Activated CD8-positive, alpha-beta T cell treated with anti-CD3 and anti-CD28 coated beads, Interleukin-2, amount 10 ng/mL, durations not matched to agents 7 days and 5 days (primary cell): ENCODE measurements at regions not wholly inside any gene's neighbourhood (a gene's known extent, or its start where the extent isn't known, plus 50 kb on each side); places are given as distances from the start of the nearest gene placed in this dataset.
"Not testable (repeated sequence)": the region's sequence is repeated elsewhere in the genome, so short reads cannot be mapped to it uniquely, and the experiment has no call there.

ENCODE experiments used
- ATAC-seq: fragments of 150-1000 bp; cut with Tn5 transposase; one replicate; pipeline ENCODE4 v1.10.0; 2021; ENCODE audit warnings: moderate library complexity
- CTCF ChIA-PET: fragments of 350-600 bp; sonication (Branson Sonifier 250); formaldehyde crosslinking; loops from one replicate; lab custom pipeline; 2021; ENCODE audit warnings: antibody characterized with exemption; lab: Charles Lee
- POLR2A ChIA-PET: fragments of 350-600 bp; sonication (Branson Sonifier 250); formaldehyde crosslinking; loops from one replicate; lab custom pipeline; 2021; ENCODE audit warnings: antibody characterized with exemption; lab: Charles Lee
- DNase-seq: peaks from one replicate; pipeline ENCODE4 v3.0.0-alpha.2; 2020
- H3K27ac Mint-ChIP-seq: one replicate; pipeline ENCODE4 v1.8.0; 2021; ENCODE audit warnings: mild to moderate bottlenecking, mixed read lengths
- H3K27me3 Mint-ChIP-seq: one replicate; pipeline ENCODE4 v1.8.0; 2021; ENCODE audit warnings: low read depth, mixed read lengths
- H3K36me3 Mint-ChIP-seq: one replicate; pipeline ENCODE4 v1.8.0; 2021; ENCODE audit warnings: low read depth, mixed read lengths
- H3K4me1 Mint-ChIP-seq: one replicate; pipeline ENCODE4 v1.8.0; 2021; ENCODE audit warnings: low read depth, mixed read lengths
- H3K4me3 Mint-ChIP-seq: one replicate; pipeline ENCODE4 v1.8.0; 2021; ENCODE audit warnings: mild to moderate bottlenecking, mixed read lengths
- H3K9me3 Mint-ChIP-seq: one replicate; pipeline ENCODE4 v1.8.0; 2022; ENCODE audit warnings: mixed read lengths; ENCODE audit not compliant: insufficient read depth

DNA sequence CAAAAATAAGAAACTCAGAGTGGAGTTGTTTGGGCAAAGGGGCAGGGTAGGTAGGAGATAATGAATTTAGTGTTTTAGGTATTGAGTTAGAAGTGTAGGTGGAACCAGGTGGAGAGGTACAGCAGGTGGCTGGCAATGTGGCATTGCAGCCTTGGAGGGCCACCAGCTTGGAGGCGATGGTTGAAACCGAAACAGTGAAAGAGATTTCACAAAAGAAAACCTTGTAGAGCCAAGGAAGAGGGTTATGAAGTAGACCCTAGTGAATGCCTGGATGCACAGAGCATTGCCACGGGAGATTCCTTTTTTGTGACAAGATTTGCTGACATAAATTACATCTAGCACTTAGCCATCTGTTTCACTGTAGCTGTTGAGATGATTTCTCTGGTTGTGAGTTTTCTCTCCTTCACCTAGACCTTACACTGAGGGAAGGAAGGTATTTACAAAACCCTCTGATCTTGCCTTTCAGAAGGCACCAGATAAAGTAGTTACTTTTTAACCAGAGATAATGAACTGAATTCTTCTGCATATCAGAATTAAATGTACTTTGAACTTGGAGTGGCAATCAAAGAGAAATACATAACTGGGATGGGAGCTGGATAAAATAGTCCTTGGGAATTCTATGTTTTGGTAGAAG lies 104.1 kb upstream of the CASK start:
- Mint-ChIP-seq H3K36me3 (peaks cover 5% of the 10 kb centered on the region), H3K27me3 (no peaks in the 10 kb centered on the region), H3K9me3 (no peaks in the 10 kb centered on the region), H3K4me3 (no peak overlapping the region), H3K4me1 (no peaks in the 10 kb centered on the region), H3K27ac (no peak overlapping the region)
- ChIA-PET CTCF (no interaction called here), POLR2A (no interaction called here)
- no peak for ATAC-seq
- DNase-seq, result no peak

DNA sequence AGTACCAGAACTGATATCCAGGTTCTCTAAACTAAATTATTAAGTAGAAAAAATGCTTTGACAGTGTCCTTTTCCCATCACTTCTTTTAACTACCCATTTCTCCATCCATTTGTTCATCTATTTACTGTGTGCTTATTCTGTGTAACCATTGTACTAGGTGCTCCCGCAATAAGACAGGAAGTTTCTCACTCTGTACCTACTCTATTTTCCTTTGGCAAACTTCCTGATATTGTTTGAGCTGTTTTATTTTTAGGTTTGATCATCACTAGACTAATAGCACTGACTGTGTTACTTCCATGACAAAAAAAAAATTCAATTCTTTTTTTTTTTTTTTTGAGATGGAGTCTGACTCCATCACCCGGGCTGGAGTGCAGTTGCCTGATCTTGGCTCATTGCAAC lies 102.5 kb upstream of the CASK start:
- CTCF ChIA-PET, result interaction anchor here (0.7 kb wide), 1 partner anchor 33 kb away, joined by 3 read pairs; no protein-coding TSS in a partner anchor
- POLR2A ChIA-PET, result no interaction called here
- peaks cover 3% of the 10 kb centered on the region for H3K36me3 Mint-ChIP-seq

DNA sequence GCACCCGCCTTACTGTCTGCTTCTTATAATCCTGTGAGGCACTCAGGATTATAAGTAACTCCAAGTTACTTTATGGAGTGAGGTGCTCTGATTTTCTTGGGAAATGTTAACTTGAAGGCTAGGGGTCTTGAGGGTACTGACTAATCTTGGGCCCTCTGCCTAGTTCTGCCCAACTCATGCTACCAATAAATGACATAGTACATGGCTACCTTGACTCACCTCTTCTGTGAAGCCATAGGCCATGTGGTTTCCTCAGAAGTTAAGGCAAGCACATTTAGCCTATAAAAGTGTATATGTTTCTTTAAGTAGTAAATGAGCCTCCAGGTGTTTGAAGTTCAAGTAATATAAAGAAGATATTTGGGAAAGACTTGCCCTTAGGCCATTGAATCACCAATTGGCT lies 99.8 kb upstream of the CASK start:
- no peak for ATAC-seq
- Mint-ChIP-seq H3K27me3 (no peaks in the 10 kb centered on the region), H3K4me3 (no peak overlapping the region), H3K27ac (no peak overlapping the region), H3K36me3 (peaks cover 3% of the 10 kb centered on the region), H3K4me1 (peaks cover 9% of the 10 kb centered on the region), H3K9me3 (no peaks in the 10 kb centered on the region)
- POLR2A ChIA-PET, result no interaction called here
- CTCF ChIA-PET, result no interaction called here
- DNase-seq, result no peak

More for the DNA sequence above, 102.5 kb upstream of the CASK start:
- no peak overlapping the region for H3K27ac Mint-ChIP-seq
- H3K4me3 Mint-ChIP-seq, result no peak overlapping the region
- ATAC-seq, result no peak
- H3K27me3 Mint-ChIP-seq, result no peaks in the 10 kb centered on the region
- DNase-seq, result no peak
- H3K4me1 Mint-ChIP-seq, result no peaks in the 10 kb centered on the region
- no peaks in the 10 kb centered on the region for H3K9me3 Mint-ChIP-seq

- Mint-ChIP-seq H3K36me3 (peaks cover 3% of the 10 kb centered on the region), H3K27me3 (no peaks in the 10 kb centered on the region), H3K4me1 (peaks cover 9% of the 10 kb centered on the region), H3K9me3 (no peaks in the 10 kb centered on the region), H3K4me3 (no peak overlapping the region), H3K27ac (no peak overlapping the region)
- no peak for DNase-seq
- ChIA-PET CTCF (no interaction called here), POLR2A (no interaction called here)
- no peak for ATAC-seq
Measured at GRCh38 chrX:42022158-42022557, 98.8 kb upstream of the CASK start.

DNA sequence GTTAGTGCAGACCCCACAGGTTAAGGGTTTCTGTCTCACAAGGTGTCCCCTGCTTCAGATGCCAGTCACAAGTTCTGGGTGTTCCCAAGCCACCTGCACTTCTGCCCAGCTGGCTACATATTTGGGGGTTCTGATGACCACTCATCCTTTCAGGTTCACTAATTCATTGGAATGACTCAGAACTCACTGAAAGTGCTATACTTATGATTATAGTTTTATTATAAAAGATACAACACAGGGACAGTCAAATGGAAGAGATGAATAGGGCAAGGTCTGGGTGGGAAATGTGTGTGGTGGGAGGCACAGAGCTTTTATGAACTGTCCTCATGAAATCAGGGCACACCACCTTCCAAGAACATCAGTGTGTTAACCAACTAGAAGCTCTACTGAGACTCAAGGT lies 97.7 kb upstream of the CASK start:
- H3K9me3 Mint-ChIP-seq, result no peaks in the 10 kb centered on the region
- ChIA-PET CTCF (no interaction called here), POLR2A (no interaction called here)
- H3K36me3 Mint-ChIP-seq, result peaks cover 3% of the 10 kb centered on the region
- no peak overlapping the region for H3K27ac Mint-ChIP-seq
- H3K27me3 Mint-ChIP-seq, result no peaks in the 10 kb centered on the region
- H3K4me3 Mint-ChIP-seq, result no peak overlapping the region
- ATAC-seq, result no peak
- peaks cover 9% of the 10 kb centered on the region for H3K4me1 Mint-ChIP-seq
- DNase-seq, result no peak

- H3K27ac Mint-ChIP-seq, result peak overlapping the region; percentile 53
- no peaks in the 10 kb centered on the region for H3K27me3 Mint-ChIP-seq
- no peaks in the 10 kb centered on the region for H3K9me3 Mint-ChIP-seq
- no peak for DNase-seq
- POLR2A ChIA-PET, result no interaction called here
- CTCF ChIA-PET, result no interaction called here
- H3K4me3 Mint-ChIP-seq, result no peak overlapping the region
- H3K36me3 Mint-ChIP-seq, result peaks cover 3% of the 10 kb centered on the region
- peaks cover 9% of the 10 kb centered on the region for H3K4me1 Mint-ChIP-seq
- ATAC-seq, result no peak
Measured at GRCh38 chrX:42020225-42020624, 96.9 kb upstream of the CASK start.

GRCh38 chrX:42017971-42018370 lies 94.6 kb upstream of the CASK start:
- POLR2A ChIA-PET, result no interaction called here
- no peaks in the 10 kb centered on the region for H3K36me3 Mint-ChIP-seq
- DNase-seq (no peak), ATAC-seq (no peak)
- no peak overlapping the region for H3K27ac Mint-ChIP-seq
- H3K9me3 Mint-ChIP-seq, result no peaks in the 10 kb centered on the region
- CTCF ChIA-PET, result no interaction called here
- H3K4me3 Mint-ChIP-seq, result no peak overlapping the region
- H3K4me1 Mint-ChIP-seq, result peaks cover 9% of the 10 kb centered on the region
- no peaks in the 10 kb centered on the region for H3K27me3 Mint-ChIP-seq

DNA sequence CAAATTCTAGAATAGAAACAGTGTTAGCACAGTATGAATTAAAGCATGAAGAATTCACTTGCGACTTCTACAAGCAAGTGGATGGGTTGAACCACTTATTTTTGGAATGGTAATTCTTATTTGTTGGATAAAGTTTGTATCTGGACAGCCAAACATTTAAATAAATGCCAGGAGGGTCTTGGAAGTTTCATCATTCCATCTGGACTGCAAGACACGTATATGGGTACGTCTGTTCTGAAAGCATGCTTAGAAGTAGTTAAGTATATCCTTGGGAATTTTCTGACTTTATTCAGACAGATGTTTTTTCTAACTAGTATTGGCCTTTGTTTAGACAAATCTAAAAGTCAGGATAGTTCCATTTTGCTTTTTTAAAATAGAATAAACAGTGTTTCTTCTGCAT lies 77.5 kb upstream of the CASK start:
- ATAC-seq, result no peak
- no peaks in the 10 kb centered on the region for H3K9me3 Mint-ChIP-seq
- no peaks in the 10 kb centered on the region for H3K4me1 Mint-ChIP-seq
- ChIA-PET POLR2A (no interaction called here), CTCF (no interaction called here)
- H3K27me3 Mint-ChIP-seq, result no peaks in the 10 kb centered on the region
- no peak overlapping the region for H3K4me3 Mint-ChIP-seq
- no peak overlapping the region for H3K27ac Mint-ChIP-seq
- no peak for DNase-seq
- no peaks in the 10 kb centered on the region for H3K36me3 Mint-ChIP-seq

DNA sequence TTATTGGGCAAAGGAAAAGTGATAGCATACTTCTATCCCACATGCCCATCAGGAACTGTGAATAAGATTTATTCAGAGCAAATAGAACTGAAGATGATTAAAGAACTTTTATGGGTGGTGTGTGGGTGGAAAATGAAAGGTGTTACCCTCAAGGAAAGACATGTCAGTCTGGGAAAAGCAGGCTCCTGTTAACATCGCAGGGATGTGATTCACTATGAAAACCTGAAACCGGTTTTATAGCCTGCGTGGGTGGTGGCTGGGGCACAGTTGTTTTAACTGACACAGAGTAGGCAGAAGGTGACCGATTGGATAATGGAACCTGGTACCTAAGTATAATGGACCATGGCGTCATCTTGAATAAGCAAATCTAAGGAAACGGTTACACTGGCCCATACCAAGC lies 61.3 kb upstream of the CASK start:
- H3K4me1 Mint-ChIP-seq, result no peaks in the 10 kb centered on the region
- no peak overlapping the region for H3K4me3 Mint-ChIP-seq
- POLR2A ChIA-PET, result no interaction called here
- no peak overlapping the region for H3K27ac Mint-ChIP-seq
- H3K9me3 Mint-ChIP-seq, result no peaks in the 10 kb centered on the region
- CTCF ChIA-PET, result no interaction called here
- no peaks in the 10 kb centered on the region for H3K27me3 Mint-ChIP-seq
- DNase-seq, result no peak
- no peak for ATAC-seq
- H3K36me3 Mint-ChIP-seq, result no peaks in the 10 kb centered on the region

GRCh38 chrX:41982953-41983352 lies 59.6 kb upstream of the CASK start:
- Mint-ChIP-seq H3K4me1 (no peaks in the 10 kb centered on the region), H3K36me3 (no peaks in the 10 kb centered on the region), H3K27ac (no peak overlapping the region), H3K27me3 (no peaks in the 10 kb centered on the region), H3K4me3 (no peak overlapping the region), H3K9me3 (no peaks in the 10 kb centered on the region)
- CTCF ChIA-PET, result no interaction called here
- DNase-seq (no peak), ATAC-seq (no peak)
- POLR2A ChIA-PET, result no interaction called here

GRCh38 chrX:41981481-41982013 lies 58.2 kb upstream of the CASK start:
- Mint-ChIP-seq H3K4me1 (no peaks in the 10 kb centered on the region), H3K27ac (no peak overlapping the region), H3K36me3 (no peaks in the 10 kb centered on the region), H3K27me3 (no peaks in the 10 kb centered on the region), H3K9me3 (no peaks in the 10 kb centered on the region), H3K4me3 (no peak overlapping the region)
- ChIA-PET CTCF (no interaction called here), POLR2A (no interaction called here)
- ATAC-seq (no peak), DNase-seq (no peak)

- ATAC-seq, H3K36me3 Mint-ChIP-seq, H3K27ac Mint-ChIP-seq, H3K4me3 Mint-ChIP-seq, CTCF ChIA-PET, H3K4me1 Mint-ChIP-seq, POLR2A ChIA-PET, H3K27me3 Mint-ChIP-seq, H3K9me3 Mint-ChIP-seq, DNase-seq: not testable (repeated sequence)
Measured at GRCh38 chrX:41974677-41975076, 51.3 kb upstream of the CASK start.

GRCh38 chrX:41973208-41973607 lies 49.9 kb upstream of the CASK start:
- H3K4me1 Mint-ChIP-seq, result no peaks in the 10 kb centered on the region
- no peaks in the 10 kb centered on the region for H3K9me3 Mint-ChIP-seq
- H3K4me3 Mint-ChIP-seq, result no peak overlapping the region
- ATAC-seq, result no peak
- CTCF ChIA-PET, result no interaction called here
- DNase-seq, result no peak
- H3K27ac Mint-ChIP-seq, result no peak overlapping the region
- no peaks in the 10 kb centered on the region for H3K36me3 Mint-ChIP-seq
- no peaks in the 10 kb centered on the region for H3K27me3 Mint-ChIP-seq
- POLR2A ChIA-PET, result no interaction called here
